ENCODE measurements at regions not wholly inside any gene's neighbourhood (a gene's known extent, or its start where the extent isn't known, plus 50 kb on each side); places are given as distances from the start of the nearest gene placed in this dataset.
"Not testable (repeated sequence)": the region's sequence is repeated elsewhere in the genome, so short reads cannot be mapped to it uniquely, and the experiment has no call there.

DNA sequence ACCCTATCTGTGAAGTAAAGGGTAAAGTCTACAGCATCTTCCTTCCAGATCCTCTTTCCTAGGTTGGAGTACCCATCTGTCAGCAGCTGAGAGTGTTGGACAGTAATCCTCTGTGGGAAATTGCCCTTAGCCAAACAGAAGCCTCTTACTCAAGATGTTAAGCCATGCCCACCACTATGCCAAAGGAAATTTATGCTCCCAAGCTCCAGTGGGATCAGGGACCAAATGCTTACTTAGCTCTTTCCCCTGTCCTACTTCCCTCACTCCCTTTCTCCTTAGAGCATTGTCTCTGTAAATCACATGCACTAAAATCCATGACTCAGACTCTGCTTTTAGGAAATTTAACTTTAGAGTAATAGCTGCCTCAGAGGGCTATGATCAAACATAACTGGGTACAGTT lies 254.0 kb downstream of the BRINP2 start:
- no peak for DNase-seq (ENCODE audit: low spot score)
- H3K4me3 ChIP-seq = no peak overlapping the region
- H3K27ac ChIP-seq = no peak overlapping the region
- TF ChIP-seq, protein P1, sequence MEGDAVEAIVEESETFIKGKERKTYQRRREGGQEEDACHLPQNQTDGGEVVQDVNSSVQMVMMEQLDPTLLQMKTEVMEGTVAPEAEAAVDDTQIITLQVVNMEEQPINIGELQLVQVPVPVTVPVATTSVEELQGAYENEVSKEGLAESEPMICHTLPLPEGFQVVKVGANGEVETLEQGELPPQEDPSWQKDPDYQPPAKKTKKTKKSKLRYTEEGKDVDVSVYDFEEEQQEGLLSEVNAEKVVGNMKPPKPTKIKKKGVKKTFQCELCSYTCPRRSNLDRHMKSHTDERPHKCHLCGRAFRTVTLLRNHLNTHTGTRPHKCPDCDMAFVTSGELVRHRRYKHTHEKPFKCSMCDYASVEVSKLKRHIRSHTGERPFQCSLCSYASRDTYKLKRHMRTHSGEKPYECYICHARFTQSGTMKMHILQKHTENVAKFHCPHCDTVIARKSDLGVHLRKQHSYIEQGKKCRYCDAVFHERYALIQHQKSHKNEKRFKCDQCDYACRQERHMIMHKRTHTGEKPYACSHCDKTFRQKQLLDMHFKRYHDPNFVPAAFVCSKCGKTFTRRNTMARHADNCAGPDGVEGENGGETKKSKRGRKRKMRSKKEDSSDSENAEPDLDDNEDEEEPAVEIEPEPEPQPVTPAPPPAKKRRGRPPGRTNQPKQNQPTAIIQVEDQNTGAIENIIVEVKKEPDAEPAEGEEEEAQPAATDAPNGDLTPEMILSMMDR (IDR thresholded peaks at IDR 0.05) = no peak

DNA sequence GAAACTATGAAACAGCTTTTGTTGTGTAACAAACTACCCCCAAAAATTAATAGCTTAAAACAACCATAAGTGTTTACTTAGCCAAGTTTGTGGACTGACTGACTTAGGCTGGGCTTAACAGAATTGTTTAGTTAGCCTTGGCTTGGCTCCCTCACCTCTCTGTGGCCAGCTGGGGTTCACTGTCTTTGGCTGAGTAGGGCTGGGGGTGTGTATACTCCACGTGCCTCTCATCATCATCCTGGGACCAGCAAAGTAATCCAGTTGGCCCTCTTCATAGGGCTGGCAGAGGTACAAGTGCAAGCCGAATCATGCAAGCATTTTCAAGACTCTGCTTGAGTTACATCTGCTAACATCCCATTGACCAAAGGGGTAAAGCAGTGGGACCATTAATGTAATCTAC lies 252.3 kb downstream of the BRINP2 start:
- DNase-seq (ENCODE audit: low spot score) = no peak
- H3K27ac ChIP-seq = no peak overlapping the region
- TF ChIP-seq, protein P1 (IDR thresholded peaks at IDR 0.05) = no peak
- no peak overlapping the region for H3K4me3 ChIP-seq

DNA sequence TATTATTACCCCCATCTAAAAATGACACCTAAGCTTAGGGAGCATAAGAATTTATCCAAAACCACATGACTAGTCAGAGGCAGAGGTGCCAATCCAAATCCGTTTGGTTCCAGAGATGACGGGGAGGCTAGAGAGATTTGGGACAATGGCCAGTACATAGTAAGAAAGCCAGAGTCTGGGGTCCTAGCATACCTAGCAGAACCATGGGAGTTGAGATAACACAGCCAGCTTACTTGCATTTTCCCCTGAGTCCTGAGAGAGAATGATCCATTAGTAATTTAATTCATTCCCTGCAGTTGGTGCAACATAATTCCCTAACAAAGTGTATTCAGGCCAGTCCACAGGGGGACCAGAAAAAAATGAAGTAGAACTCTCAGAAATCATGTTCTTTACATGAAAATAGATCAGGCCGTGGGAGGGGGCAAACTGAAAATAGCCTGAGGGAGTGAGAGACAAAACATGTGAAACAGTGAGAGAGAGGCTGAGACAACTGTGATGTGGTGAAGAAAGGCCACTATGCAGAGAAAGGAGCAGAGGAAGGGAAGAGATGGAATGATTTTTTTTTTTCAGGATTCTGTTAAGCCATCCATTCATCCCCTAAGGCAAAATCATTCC lies 243.3 kb downstream of the BRINP2 start:
- TF ChIP-seq, protein P1 (IDR thresholded peaks at IDR 0.05) = no peak
- DNase-seq (ENCODE audit: low spot score) = no peak
- H3K27ac ChIP-seq = no peak overlapping the region
- no peak overlapping the region for H3K4me3 ChIP-seq

DNA sequence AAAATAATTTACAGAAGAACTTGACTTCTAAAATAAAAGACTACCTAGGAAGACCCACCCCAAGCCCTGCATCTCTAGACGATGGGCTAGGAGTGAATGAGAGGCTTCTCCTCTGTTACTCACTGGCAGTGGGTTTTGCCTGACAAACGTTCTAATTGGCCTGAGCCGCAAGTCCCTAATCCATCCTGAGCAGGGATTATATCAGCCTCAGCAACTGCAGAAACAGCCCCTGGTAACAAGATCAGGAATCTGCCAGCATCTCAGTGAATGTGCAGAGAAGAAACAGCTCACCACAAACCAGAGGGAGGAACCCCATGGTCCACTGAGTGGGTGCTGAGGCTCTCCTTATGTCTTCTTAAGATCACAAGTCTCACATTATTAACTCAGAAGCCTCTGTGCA lies 240.6 kb downstream of the BRINP2 start:
- TF ChIP-seq, protein P1 (IDR thresholded peaks at IDR 0.05) = no peak
- Histone ChIP-seq H3K27ac (no peak overlapping the region), H3K4me3 (no peak overlapping the region)
- no peak for DNase-seq (ENCODE audit: low spot score)

DNA sequence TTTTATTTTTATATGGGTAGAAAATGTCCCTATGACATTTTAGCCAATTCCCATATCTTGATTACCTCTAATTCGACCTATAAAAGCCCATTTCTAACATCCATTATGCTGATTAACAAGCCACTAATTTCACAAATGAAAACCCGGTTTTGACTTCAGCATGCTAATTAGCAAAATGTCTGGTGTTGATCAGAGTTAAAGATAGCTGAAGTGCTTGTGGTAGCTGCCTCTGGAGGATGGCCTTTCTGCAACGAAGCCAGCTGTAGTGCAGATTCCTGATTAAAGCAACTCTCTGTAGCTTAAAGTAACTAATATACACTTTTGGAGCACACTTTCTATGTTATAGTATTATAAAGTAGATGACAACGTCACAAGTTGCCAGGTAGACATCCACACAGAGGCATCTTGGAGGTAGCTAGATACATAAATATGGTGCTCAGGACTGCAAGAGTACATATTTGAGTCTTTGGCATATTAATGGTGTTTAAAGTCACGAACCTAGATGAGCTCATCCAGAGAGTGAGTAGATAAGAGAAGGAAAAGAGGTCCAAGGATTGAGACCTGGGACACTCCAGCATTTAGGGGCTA lies 239.5 kb downstream of the BRINP2 start:
- TF ChIP-seq, protein P1 (IDR thresholded peaks at IDR 0.05) = no peak
- DNase-seq (ENCODE audit: low spot score) = no peak
- H3K4me3 ChIP-seq = no peak overlapping the region

DNA sequence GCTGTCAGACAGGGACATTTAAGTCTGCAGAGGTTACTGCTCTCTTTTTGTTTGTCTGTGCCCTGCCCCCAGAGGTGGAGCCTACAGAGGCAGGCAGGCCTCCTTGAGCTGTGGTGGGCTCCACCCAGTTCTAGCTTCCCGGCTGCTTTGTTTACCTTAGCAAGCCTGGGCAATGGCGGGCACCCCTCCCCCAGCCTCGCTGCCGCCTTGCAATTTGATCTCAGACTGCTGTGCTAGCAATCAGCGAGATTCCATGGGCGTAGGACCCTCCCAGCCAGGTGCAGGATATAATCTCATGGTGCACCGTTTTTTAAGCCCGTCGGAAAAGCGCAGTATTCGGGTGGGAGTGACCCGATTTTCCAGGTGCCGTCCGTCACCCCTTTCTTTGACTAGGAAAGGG lies 235.6 kb downstream of the BRINP2 start:
- DNase-seq (ENCODE audit: low spot score); H3K27ac ChIP-seq: not testable (repeated sequence)

More for the DNA sequence above, 239.5 kb downstream of the BRINP2 start:
- H3K27ac ChIP-seq = no peak overlapping the region

DNA sequence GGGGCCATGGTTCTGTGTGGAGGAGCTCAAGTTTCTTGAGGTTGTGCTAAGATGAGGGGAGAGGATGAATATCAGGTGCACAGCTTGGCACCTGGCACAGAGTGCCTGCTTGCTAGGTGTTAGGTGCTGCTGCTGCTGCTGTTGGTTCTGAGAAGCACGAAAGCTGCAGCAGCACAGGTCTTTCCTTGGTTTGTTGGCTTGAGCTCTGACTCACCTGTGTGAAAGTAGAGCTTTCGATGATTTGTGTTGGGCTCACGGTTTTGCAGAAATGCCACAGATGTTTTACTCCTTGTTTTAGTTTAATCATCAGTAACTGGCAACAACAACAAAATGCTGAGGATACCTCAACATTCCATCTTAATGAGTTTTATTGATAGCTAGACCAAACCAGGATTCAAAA lies 221.6 kb downstream of the BRINP2 start:
- H3K4me3 ChIP-seq = no peak overlapping the region
- H3K27ac ChIP-seq = no peak overlapping the region
- TF ChIP-seq, protein P1 (IDR thresholded peaks at IDR 0.05) = no peak

More for the DNA sequence above, 235.6 kb downstream of the BRINP2 start:
- H3K4me3 ChIP-seq = not testable (repeated sequence)

More for the DNA sequence above, 221.6 kb downstream of the BRINP2 start:
- DNase-seq (ENCODE audit: low spot score) = no peak

Data from coronary artery (tissue), 2 donors.